Parathyroid adenoma (tissue), 2 donors: ENCODE measurements at regions not wholly inside any gene's neighbourhood (a gene's known extent, or its start where the extent isn't known, plus 50 kb on each side); places are given as distances from the start of the nearest gene placed in this dataset.

Source experiments
- H2AFZ ChIP-seq: fragments of 300-600 bp; sonication (generic); one replicate; pipeline ENCODE4 v1.7.0; 2017; ENCODE audit warnings: antibody characterized with exemption, mild to moderate bottlenecking
- H3K27ac ChIP-seq: fragments of 300-600 bp; sonication (generic); one replicate; pipeline ENCODE4 v1.7.0; 2017
- H3K27me3 ChIP-seq: fragments of 300-600 bp; sonication (generic); one replicate; pipeline ENCODE4 v1.7.0; 2017; ENCODE audit warnings: low read length; ENCODE audit not compliant: control insufficient read depth, insufficient read depth
- H3K36me3 ChIP-seq: fragments of 300-600 bp; sonication (generic); one replicate; pipeline ENCODE4 v1.7.0; 2017; ENCODE audit warnings: low read length; ENCODE audit not compliant: control insufficient read depth, insufficient read depth
- H3K4me1 ChIP-seq: fragments of 300-600 bp; sonication (generic); one replicate; pipeline ENCODE4 v1.7.0; 2017; ENCODE audit warnings: control low read depth
- H3K4me2 ChIP-seq: fragments of 300-600 bp; sonication (generic); one replicate; pipeline ENCODE4 v1.7.0; 2017; ENCODE audit warnings: low read length
- H3K4me3 ChIP-seq: fragments of 300-600 bp; sonication (generic); one replicate; pipeline ENCODE4 v1.7.0; 2017; ENCODE audit warnings: low read depth, low read length
- H3K79me2 ChIP-seq: fragments of 300-600 bp; sonication (generic); one replicate; pipeline ENCODE4 v1.7.0; 2017; ENCODE audit warnings: control low read depth
- H3K9ac ChIP-seq: fragments of 300-600 bp; sonication (generic); one replicate; pipeline ENCODE4 v1.7.0; 2017; ENCODE audit warnings: mild to moderate bottlenecking
- H3K9me3 ChIP-seq: fragments of 300-600 bp; sonication (generic); one replicate; pipeline ENCODE4 v1.7.0; 2017; ENCODE audit warnings: low read length; ENCODE audit not compliant: control insufficient read depth
- CTCF ChIP-seq: fragments of 300-600 bp; sonication (generic); IDR thresholded peaks from one replicate; pipeline ENCODE4 v1.7.0; 2017; ENCODE audit warnings: antibody characterized with exemption, mild to moderate bottlenecking
- donor health status: primary hyperparathyroidism.

- no peaks in the 10 kb centered on the region for H3K36me3 ChIP-seq
- TF ChIP-seq CTCF, result no peak
- no peak overlapping the region for H3K27ac ChIP-seq
- no peaks in the 10 kb centered on the region for H3K4me1 ChIP-seq
- no peaks in the 10 kb centered on the region for H3K27me3 ChIP-seq
- no peak overlapping the region for H2AFZ ChIP-seq
- no peaks in the 10 kb centered on the region for H3K79me2 ChIP-seq
- no peak overlapping the region for H3K4me3 ChIP-seq
- no peak overlapping the region for H3K9ac ChIP-seq
- H3K9me3 ChIP-seq, result no peaks in the 10 kb centered on the region
- no peak overlapping the region for H3K4me2 ChIP-seq
These were observed 125.8 kb downstream of the HMX1 start for GRCh38 chr4:8745826-8746225.

DNA sequence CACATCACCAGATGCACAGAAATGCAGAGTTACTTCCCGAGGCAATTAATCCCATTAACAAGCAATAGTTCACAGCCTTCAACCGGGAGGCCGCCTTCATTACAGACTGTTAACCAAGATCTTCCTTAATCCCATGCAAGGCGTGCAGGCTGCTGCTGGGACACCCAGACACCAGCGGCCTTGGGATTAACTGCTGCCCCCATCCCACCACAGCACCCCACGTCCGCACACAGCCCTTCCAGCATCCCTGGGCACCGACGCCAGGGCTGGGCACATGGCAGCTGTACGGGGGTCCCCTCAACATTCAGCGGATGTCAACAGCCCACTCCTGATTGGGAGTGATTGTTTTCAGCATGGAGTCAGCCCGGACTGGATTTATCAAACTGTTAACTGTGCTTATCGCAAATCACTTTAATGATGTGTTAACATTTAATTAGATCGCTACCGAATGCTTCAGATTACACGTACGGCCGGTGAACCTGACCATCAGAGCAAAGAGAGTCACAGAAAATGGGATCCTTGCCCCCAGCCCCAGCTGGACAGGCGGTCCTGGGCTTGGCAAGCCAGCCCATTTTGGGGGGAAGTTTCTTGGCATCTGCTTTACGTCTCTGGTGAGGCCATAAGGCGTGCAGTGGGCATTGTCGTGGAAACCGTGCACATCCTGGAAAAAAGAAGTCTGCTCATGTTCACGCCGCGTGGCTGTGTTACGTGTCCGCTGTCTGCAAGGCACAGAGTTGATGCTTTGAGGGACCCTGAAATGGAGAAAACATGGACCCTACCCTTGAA lies 126.4 kb downstream of the HMX1 start:
- Histone ChIP-seq H3K9me3 (no peaks in the 10 kb centered on the region), H3K36me3 (no peaks in the 10 kb centered on the region), H2AFZ (no peak overlapping the region), H3K27ac (no peak overlapping the region), H3K79me2 (no peaks in the 10 kb centered on the region), H3K4me2 (no peak overlapping the region), H3K4me1 (no peaks in the 10 kb centered on the region), H3K9ac (no peak overlapping the region), H3K4me3 (no peak overlapping the region), H3K27me3 (no peaks in the 10 kb centered on the region)
- TF ChIP-seq CTCF, result no peak

GRCh38 chr4:8744083-8744805 lies 127.4 kb downstream of the HMX1 start:
- H2AFZ ChIP-seq, result no peak overlapping the region
- no peaks in the 10 kb centered on the region for H3K79me2 ChIP-seq
- H3K4me1 ChIP-seq, result no peaks in the 10 kb centered on the region
- TF ChIP-seq CTCF, result no peak
- no peak overlapping the region for H3K4me2 ChIP-seq
- H3K36me3 ChIP-seq, result no peaks in the 10 kb centered on the region
- no peaks in the 10 kb centered on the region for H3K9me3 ChIP-seq
- H3K27me3 ChIP-seq, result no peaks in the 10 kb centered on the region
- no peak overlapping the region for H3K4me3 ChIP-seq
- H3K9ac ChIP-seq, result no peak overlapping the region
- H3K27ac ChIP-seq, result no peak overlapping the region

GRCh38 chr4:8742546-8742945 lies 129.1 kb downstream of the HMX1 start:
- no peaks in the 10 kb centered on the region for H3K27me3 ChIP-seq
- H3K4me3 ChIP-seq, result no peak overlapping the region
- H3K36me3 ChIP-seq, result no peaks in the 10 kb centered on the region
- no peaks in the 10 kb centered on the region for H3K79me2 ChIP-seq
- no peak overlapping the region for H2AFZ ChIP-seq
- H3K4me1 ChIP-seq, result no peaks in the 10 kb centered on the region
- TF ChIP-seq CTCF, result no peak
- no peaks in the 10 kb centered on the region for H3K9me3 ChIP-seq
- H3K27ac ChIP-seq, result no peak overlapping the region
- no peak overlapping the region for H3K4me2 ChIP-seq
- no peak overlapping the region for H3K9ac ChIP-seq
